Heart left ventricle (tissue), 16 donors: ENCODE measurements at regions not wholly inside any gene's neighbourhood (a gene's known extent, or its start where the extent isn't known, plus 50 kb on each side); places are given as distances from the start of the nearest gene placed in this dataset.

Source experiments
- ATAC-seq, 4 donors: fragments of 200-7000 bp; cut with Tn5 transposase; one replicate each; pipeline ENCODE4 v1.9.1; 2020 to 2022; ENCODE audit warnings: moderate library complexity in 4 of 4, mild to moderate bottlenecking in 3 of 4, moderate number of reproducible peaks in 1 of 4
- DNase-seq, 5 donors: peaks; one replicate each; pipeline ENCODE4 v3.0.0-alpha.2; 2020
- H3K27ac ChIP-seq, 12 donors: fragments of 200-600 bp; sonication (generic) in 4 of 12; one replicate each; pipeline versions ENCODE4 v1.5.0 to v1.8.0; 2016 to 2022; ENCODE audit warnings: mild to moderate bottlenecking in 2 of 12
- H3K27me3 ChIP-seq, 9 donors: fragments of 200-600 bp; sonication (generic) in 2 of 9; one replicate each; pipeline versions ENCODE4 v1.5.1 to v1.8.0; 2016 to 2022; ENCODE audit warnings: mild to moderate bottlenecking in 3 of 9
- H3K36me3 ChIP-seq, 9 donors: fragments of 200-600 bp; sonication (generic) in 2 of 9; one replicate each; pipeline versions ENCODE4 v1.5.0 to v1.8.0; 2018 to 2022; ENCODE audit warnings: mild to moderate bottlenecking in 2 of 9
- H3K4me1 ChIP-seq, 12 donors: fragments of 200-600 bp; sonication (generic) in 4 of 12; one replicate each; pipeline versions ENCODE4 v1.5.0 to v1.8.0; 2016 to 2022; ENCODE audit warnings: mild to moderate bottlenecking in 3 of 12
- H3K4me3 ChIP-seq, 12 donors: fragments of 200-600 bp; sonication (generic) in 4 of 12; one replicate each; pipeline versions ENCODE4 v1.5.0 to v1.8.0; 2017 to 2022; ENCODE audit warnings: mild to moderate bottlenecking in 9 of 12, moderate library complexity in 4 of 12
- H3K9me3 ChIP-seq, 12 donors: fragments of 200-600 bp; sonication (generic) in 4 of 12; one replicate each; pipeline versions ENCODE4 v1.5.0 to v1.8.0; 2016 to 2022; ENCODE audit warnings: mild to moderate bottlenecking in 1 of 12
- CTCF ChIP-seq, 12 donors: fragments of 200-600 bp; sonication (generic) in 4 of 12; IDR thresholded peaks; one replicate each; pipeline versions ENCODE4 v1.5.0 to v1.8.0; 2018 to 2022; ENCODE audit warnings: antibody characterized with exemption in 12 of 12, mild to moderate bottlenecking in 5 of 12
- POLR2A ChIP-seq, 2 donors: fragments of 450-650 bp; IDR thresholded peaks; one replicate each; pipeline ENCODE4 v1.6.1; 2017; ENCODE audit warnings: antibody characterized with exemption in 2 of 2, mild to moderate bottlenecking in 2 of 2, moderate library complexity in 2 of 2
- WGBS, 4 donors: extraction: QIAGEN DNeasy Blood & Tissue Kit in 2 of 4; methylation state at CpG; one replicate each; pipeline versions ENCODE4 v1.1.5 to v1.1.7; 2013 to 2018; 5-methylcytosine and 5-hydroxymethylcytosine counted together
- intact Hi-C, 10 donors: fragments of 100-400 bp; cut with DNase I; formaldehyde crosslinking; loops; one replicate each; pipeline versions ENCODE4 v1.11.1 to v1.14.2; 2022
- donor health status: ischemic (EF 13 %, LVEDD 7.1; RV severe dilation, severe dysfunction).
- donor health status: healthy with polysubstance abuse.
- donor health status: DM: no; HTN: yes; CAD: no.
- donor health status: DM: no; HTN: no; CAD: no.
- donor health status: ischemic (EF 25% LVEDD 6.9; RV normal size, moderate dysfunction).
- donor health status: ischemic (EF 25% LVEDD 5.7; RV mildly dilated, moderate dysfunction).
- donor health status: healthy.
- donor health status: DM: yes; HTN: yes; CAD: no.
- donor health status: ischemic (EF 35%, LVEDD 5.7; RV mildly dilated, moderate dysfunction).
- donor health status: nonischemic (EF 11% LVEDD 7.7; RV severe dilation, severe dysfunction).
- donor health status: DM: yes; HTN: yes; CAD: no.
- donor health status: PGD.
- donor health status: ischemic (EF 29% LVEDD 5.4; RV normal size, mild dysfunction).
- donor health status: nonischemic (EF 23%, LVEDD 6.1; RV moderate dilation, normal function).

- intact Hi-C loops = no loop called here
- no peak overlapping the region for H3K27ac ChIP-seq
- H3K4me1 ChIP-seq = no peaks in the 10 kb centered on the region
- no peaks in the 10 kb centered on the region for H3K27me3 ChIP-seq
- no peak for DNase-seq
- no peaks in the 10 kb centered on the region for H3K36me3 ChIP-seq
- H3K9me3 ChIP-seq = no peaks in the 10 kb centered on the region
- H3K4me3 ChIP-seq = no peak overlapping the region
- TF ChIP-seq POLR2A (IDR thresholded peaks at IDR 0.05) (no peak), CTCF (IDR thresholded peaks at IDR 0.05) (no peak)
- ATAC-seq = no peak
Observed at GRCh38 chr7:70975754-70976153, 156.2 kb upstream of the GALNT17 start.

- Histone ChIP-seq H3K27ac (no peak overlapping the region), H3K27me3 (peaks cover 0 to 7% (median 0%) of the 10 kb centered on the region in 9 donors), H3K4me3 (no peak overlapping the region), H3K9me3 (no peaks in the 10 kb centered on the region), H3K36me3 (no peaks in the 10 kb centered on the region), H3K4me1 (no peaks in the 10 kb centered on the region)
- no peak for ATAC-seq
- WGBS, 4 donors = 75 to 82% (median 79%) methylated on average over 2 of the region's 2 CpGs
- intact Hi-C loops = no loop called here
- DNase-seq = no peak
- TF ChIP-seq CTCF (IDR thresholded peaks at IDR 0.05) (no peak), POLR2A (IDR thresholded peaks at IDR 0.05) (no peak)
Observed at GRCh38 chr7:70986297-70986696, 145.6 kb upstream of the GALNT17 start.

GRCh38 chr7:70994176-70994575, 137.8 kb upstream of the GALNT17 start:
- ATAC-seq (no peak), DNase-seq (no peak)
- Histone ChIP-seq H3K27ac (no peak overlapping the region), H3K4me3 (no peak overlapping the region), H3K4me1 (no peaks in the 10 kb centered on the region), H3K9me3 (peaks cover 0 to 6% (median 0%) of the 10 kb centered on the region in 12 donors), H3K27me3 (peaks cover 0 to 3% (median 0%) of the 10 kb centered on the region in 9 donors), H3K36me3 (no peaks in the 10 kb centered on the region)
- TF ChIP-seq CTCF (IDR thresholded peaks at IDR 0.05) (no peak), POLR2A (IDR thresholded peaks at IDR 0.05) (no peak)
- intact Hi-C loops = no loop called here
- 73 to 82% (median 80%) methylated on average over 5 of the region's 5 CpGs for WGBS, 4 donors

- no peaks in the 10 kb centered on the region for H3K36me3 ChIP-seq
- H3K4me1 ChIP-seq = no peaks in the 10 kb centered on the region
- DNase-seq = no peak
- intact Hi-C loops = no loop called here
- ATAC-seq = no peak
- peaks cover 0 to 3% (median 0%) of the 10 kb centered on the region in 9 donors for H3K27me3 ChIP-seq
- H3K4me3 ChIP-seq = no peak overlapping the region
- H3K27ac ChIP-seq = no peak overlapping the region
- TF ChIP-seq CTCF (IDR thresholded peaks at IDR 0.05) = no peak
- no peak for TF ChIP-seq POLR2A (IDR thresholded peaks at IDR 0.05)
- H3K9me3 ChIP-seq = peaks cover 0 to 6% (median 0%) of the 10 kb centered on the region in 12 donors
- 59 to 67% (median 65%) methylated on average over 1 of the region's 1 CpG for WGBS, 4 donors
Observed at GRCh38 chr7:70997261-70997660, 134.7 kb upstream of the GALNT17 start.
